GM18868 (cell line): ENCODE measurements at regions not wholly inside any gene's neighbourhood (a gene's known extent, or its start where the extent isn't known, plus 50 kb on each side); places are given as distances from the start of the nearest gene placed in this dataset.
"Not testable (repeated sequence)": the region's sequence is repeated elsewhere in the genome, so short reads cannot be mapped to it uniquely, and the experiment has no call there.

ENCODE experiments used
- ATAC-seq: cut with Tn5 transposase; IDR thresholded peaks from one replicate; pipeline ENCODE4 v1.9.1; 2021; ENCODE audit warnings: mild to moderate bottlenecking, moderate library complexity; ENCODE audit not compliant: unreplicated experiment

GRCh38 chr18:30245766-30246455 is 796.6 kb downstream of the DSC3 start:
- no peak for ATAC-seq

GRCh38 chr18:30234755-30235154 is 807.8 kb downstream of the DSC3 start:
- no peak for ATAC-seq

GRCh38 chr18:30211112-30211511 is 831.4 kb downstream of the DSC3 start:
- no peak for ATAC-seq

- no peak for ATAC-seq
Measured at GRCh38 chr18:30208546-30208945, 834.0 kb downstream of the DSC3 start.

- no peak for ATAC-seq
Measured at GRCh38 chr18:30192216-30192615, 850.3 kb downstream of the DSC3 start.

GRCh38 chr18:30186245-30186644 is 856.3 kb downstream of the DSC3 start:
- ATAC-seq: no peak

- ATAC-seq: no peak
Measured at GRCh38 chr18:30177056-30177455, 865.5 kb downstream of the DSC3 start.

GRCh38 chr18:30175621-30176225 is 866.8 kb downstream of the DSC3 start:
- ATAC-seq: no peak

GRCh38 chr18:30175061-30175574 is 867.4 kb downstream of the DSC3 start:
- no peak for ATAC-seq

GRCh38 chr18:30163573-30163972 is 879.0 kb downstream of the DSC3 start:
- no peak for ATAC-seq

- ATAC-seq: no peak
Measured at GRCh38 chr18:30160124-30160523, 882.4 kb downstream of the DSC3 start.

GRCh38 chr18:30150586-30151250 is 891.8 kb downstream of the DSC3 start:
- ATAC-seq: no peak

- ATAC-seq: no peak
Measured at GRCh38 chr18:30149585-30149984, 893.0 kb downstream of the DSC3 start.

- no peak for ATAC-seq
Measured at GRCh38 chr18:30142870-30143269, 899.7 kb downstream of the DSC3 start.

GRCh38 chr18:30142248-30142647 is 900.3 kb downstream of the DSC3 start:
- no peak for ATAC-seq

GRCh38 chr18:30141506-30141905 is 901.0 kb downstream of the DSC3 start:
- ATAC-seq: not testable (repeated sequence)

- ATAC-seq: no peak
Measured at GRCh38 chr18:30139631-30140287, 902.8 kb downstream of the DSC3 start.

- ATAC-seq: no peak
Measured at GRCh38 chr18:30135938-30136337, 906.6 kb downstream of the DSC3 start.

GRCh38 chr18:30134020-30134419 is 908.5 kb downstream of the DSC3 start:
- no peak for ATAC-seq

- no peak for ATAC-seq
Measured at GRCh38 chr18:30132959-30133358, 909.6 kb downstream of the DSC3 start.

GRCh38 chr18:30121397-30121796 is 921.1 kb downstream of the DSC3 start:
- no peak for ATAC-seq
